SK-MEL-5 (cell line): ENCODE measurements at regions not wholly inside any gene's neighbourhood (a gene's known extent, or its start where the extent isn't known, plus 50 kb on each side); places are given as distances from the start of the nearest gene placed in this dataset.
"Not testable (repeated sequence)": the region's sequence is repeated elsewhere in the genome, so short reads cannot be mapped to it uniquely, and the experiment has no call there.

Experiments
- DNase-seq: peaks from one replicate; pipeline ENCODE4 v3.0.0-alpha.2; 2016; ENCODE audit warnings: low read depth, low spot score
- in situ Hi-C: cut with HindIII; loops from 2 replicates; pipeline ENCODE4 v1.10.0; 2016; ENCODE audit warnings: low sequenced_read_pairs, high pct_unique_total_duplicates, low pct_unique_long_range_greater_than_20kb

- in situ Hi-C loops: no loop called here
- no peak for DNase-seq
These were observed 457.5 kb downstream of the TMEM232 start for GRCh38 chr5:110268985-110269384.

GRCh38 chr5:110269478-110270142 lies 456.9 kb downstream of the TMEM232 start:
- no peak for DNase-seq
- in situ Hi-C loops: no loop called here

- in situ Hi-C loops: no loop called here
- DNase-seq: no peak
These were observed 450.6 kb downstream of the TMEM232 start for GRCh38 chr5:110275878-110276277.

- in situ Hi-C loops, DNase-seq: not testable (repeated sequence)
These were observed 448.0 kb downstream of the TMEM232 start for GRCh38 chr5:110278449-110278848.

GRCh38 chr5:110284121-110284520 lies 442.4 kb downstream of the TMEM232 start:
- in situ Hi-C loops, DNase-seq: not testable (repeated sequence)

- in situ Hi-C loops: no loop called here
- DNase-seq: no peak
These were observed 437.5 kb downstream of the TMEM232 start for GRCh38 chr5:110288766-110289511.

GRCh38 chr5:110289512-110289810 lies 437.0 kb downstream of the TMEM232 start:
- DNase-seq: no peak
- in situ Hi-C loops: no loop called here

- no peak for DNase-seq
- in situ Hi-C loops: no loop called here
These were observed 435.9 kb downstream of the TMEM232 start for GRCh38 chr5:110290542-110290941.

GRCh38 chr5:110294281-110294680 lies 432.2 kb downstream of the TMEM232 start:
- no peak for DNase-seq
- in situ Hi-C loops: no loop called here

- no peak for DNase-seq
- in situ Hi-C loops: no loop called here
These were observed 429.3 kb downstream of the TMEM232 start for GRCh38 chr5:110297152-110297670.

- in situ Hi-C loops: no loop called here
- no peak for DNase-seq
These were observed 422.3 kb downstream of the TMEM232 start for GRCh38 chr5:110304176-110304575.

- no peak for DNase-seq
- in situ Hi-C loops: no loop called here
These were observed 419.8 kb downstream of the TMEM232 start for GRCh38 chr5:110306650-110307049.

- no peak for DNase-seq
- in situ Hi-C loops: no loop called here
These were observed 417.2 kb downstream of the TMEM232 start for GRCh38 chr5:110309222-110309621.

- in situ Hi-C loops: not testable (repeated sequence)
These were observed 409.9 kb downstream of the TMEM232 start for GRCh38 chr5:110316566-110316965.

GRCh38 chr5:110321117-110321516 lies 405.4 kb downstream of the TMEM232 start:
- peak; percentile 45 for DNase-seq
- in situ Hi-C loops: no loop called here

More at GRCh38 chr5:110316566-110316965, 409.9 kb downstream of the TMEM232 start:
- not testable (repeated sequence) for DNase-seq

- in situ Hi-C loops: no loop called here
- DNase-seq: no peak
These were observed 403.1 kb downstream of the TMEM232 start for GRCh38 chr5:110323357-110323756.

GRCh38 chr5:110323832-110324231 lies 402.6 kb downstream of the TMEM232 start:
- in situ Hi-C loops: no loop called here
- no peak for DNase-seq

- DNase-seq: no peak
- in situ Hi-C loops: no loop called here
These were observed 401.6 kb downstream of the TMEM232 start for GRCh38 chr5:110324876-110325275.

GRCh38 chr5:110329955-110330525 lies 396.4 kb downstream of the TMEM232 start:
- in situ Hi-C loops: no loop called here
- no peak for DNase-seq
